K562 (cell line): ENCODE measurements at regions not wholly inside any gene's neighbourhood (a gene's known extent, or its start where the extent isn't known, plus 50 kb on each side); places are given as distances from the start of the nearest gene placed in this dataset.

Experiments
- JUND ChIP-seq, 2 experiments: IDR thresholded peaks; 2 replicates in 1 of 2; 3 replicates in 1 of 2; pipeline ENCODE4 v1.6.1; 2011; ENCODE audit warnings: borderline replicate concordance in 2 of 2, low read depth in 2 of 2, low read length in 2 of 2, improper control_type of control experiment in 1 of 2, missing biosample characterization in 1 of 2, missing genetic modification characterization in 1 of 2, missing genetic modification reagents in 1 of 2
- NFE2 ChIP-seq: IDR thresholded peaks from 2 replicates; pipeline ENCODE4 v1.6.1; 2014; ENCODE audit warnings: antibody characterized with exemption, low read depth
- SMAD4 ChIP-seq: fragments of 250-450 bp; sonication (Bioruptor Pico); conservative IDR thresholded peaks from 2 replicates; pipeline ENCODE4 v1.8.0; 2021; ENCODE audit warnings: inconsistent platforms, mild to moderate bottlenecking, moderate library complexity
- SMARCC2 ChIP-seq: fragments of 450-650 bp; IDR thresholded peaks from 2 replicates; pipeline ENCODE4 v1.6.1; 2017; ENCODE audit warnings: antibody characterized with exemption, moderate library complexity, mild to moderate bottlenecking, low read depth
- TCF7 ChIP-seq: sonication (generic); IDR thresholded peaks from 2 replicates; pipeline ENCODE4 v1.6.1; 2016; ENCODE audit warnings: antibody characterized with exemption, borderline replicate concordance
- ZNF274 ChIP-seq: IDR thresholded peaks from 2 replicates; pipeline ENCODE4 v1.6.1; 2011; ENCODE audit warnings: low read depth, mild to moderate bottlenecking, low read length, moderate library complexity, borderline replicate concordance
- TF ChIP-seq, protein P1 (sequence below), 3 experiments: IDR thresholded peaks in 2 of 3; conservative IDR thresholded peaks in 1 of 3; 2 replicates each; pipeline ENCODE4 v1.5.1; 2011 to 2012; ENCODE audit warnings: low read length in 3 of 3, mild to moderate bottlenecking in 3 of 3, control low read depth in 2 of 3, improper control_type of control experiment in 1 of 3, inconsistent platforms in 1 of 3, low read depth in 1 of 3, mixed read lengths in 1 of 3, moderate library complexity in 1 of 3; ENCODE audit not compliant: insufficient read depth in 2 of 3
- TF ChIP-seq, protein P2 (sequence below): fragments of 450-650 bp; IDR thresholded peaks from 2 replicates; pipeline ENCODE4 v1.6.1; 2014; ENCODE audit warnings: low read depth, mild to moderate bottlenecking, moderate library complexity, borderline replicate concordance
- TF ChIP-seq, protein P3 (sequence below): sonication (generic); formaldehyde crosslinking; IDR thresholded peaks from 2 replicates; pipeline ENCODE4 v1.4.0; 2020; ENCODE audit warnings: mild to moderate bottlenecking, missing genetic modification reagents
- TF ChIP-seq, protein P4 (sequence below): sonication (generic); formaldehyde crosslinking; IDR thresholded peaks from 2 replicates; pipeline ENCODE4 v1.8.0; 2022; ENCODE audit warnings: mild to moderate bottlenecking, low read depth, missing genetic modification reagents
- TF ChIP-seq, protein P5 (sequence below), 2 experiments: fragments of 200-800 bp in 1 of 2; sonication (Bioruptor generic) in 1 of 2; sonication (generic) in 1 of 2; formaldehyde crosslinking in 1 of 2; IDR thresholded peaks in 1 of 2; conservative IDR thresholded peaks in 1 of 2; 2 replicates each; pipeline versions ENCODE4 v1.5.0 to v1.6.1; 2016 to 2020; ENCODE audit warnings: missing compliant biosample characterization in 1 of 2, missing genetic modification characterization in 1 of 2, missing genetic modification reagents in 1 of 2

DNA sequence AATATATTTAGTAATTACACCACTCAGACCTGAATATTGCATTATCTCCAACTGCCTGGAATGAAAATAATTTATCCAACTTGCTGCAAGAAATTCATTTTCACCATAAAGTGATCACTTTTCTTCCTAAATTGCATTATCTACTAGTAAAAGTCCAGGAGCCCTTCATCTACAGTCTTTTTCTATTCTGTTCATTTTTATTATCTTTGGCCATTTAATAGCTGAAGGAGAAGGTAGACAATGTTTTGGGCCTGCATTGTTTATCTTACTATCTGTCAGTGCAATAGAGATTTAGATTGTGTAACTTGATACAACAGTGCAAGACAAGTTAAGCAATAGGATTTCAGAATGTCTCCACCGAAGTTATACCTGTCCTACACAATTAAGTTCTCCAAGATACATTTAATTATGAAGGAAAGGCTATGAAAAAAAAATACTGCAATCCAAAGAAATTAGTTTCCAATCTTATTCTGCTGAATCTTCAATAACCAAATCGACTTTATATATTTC is 1339.7 kb upstream of the CDH6 start:
- TF ChIP-seq SMAD4: no peak
- TF ChIP-seq NFE2: no peak
- TF ChIP-seq, protein P1, sequence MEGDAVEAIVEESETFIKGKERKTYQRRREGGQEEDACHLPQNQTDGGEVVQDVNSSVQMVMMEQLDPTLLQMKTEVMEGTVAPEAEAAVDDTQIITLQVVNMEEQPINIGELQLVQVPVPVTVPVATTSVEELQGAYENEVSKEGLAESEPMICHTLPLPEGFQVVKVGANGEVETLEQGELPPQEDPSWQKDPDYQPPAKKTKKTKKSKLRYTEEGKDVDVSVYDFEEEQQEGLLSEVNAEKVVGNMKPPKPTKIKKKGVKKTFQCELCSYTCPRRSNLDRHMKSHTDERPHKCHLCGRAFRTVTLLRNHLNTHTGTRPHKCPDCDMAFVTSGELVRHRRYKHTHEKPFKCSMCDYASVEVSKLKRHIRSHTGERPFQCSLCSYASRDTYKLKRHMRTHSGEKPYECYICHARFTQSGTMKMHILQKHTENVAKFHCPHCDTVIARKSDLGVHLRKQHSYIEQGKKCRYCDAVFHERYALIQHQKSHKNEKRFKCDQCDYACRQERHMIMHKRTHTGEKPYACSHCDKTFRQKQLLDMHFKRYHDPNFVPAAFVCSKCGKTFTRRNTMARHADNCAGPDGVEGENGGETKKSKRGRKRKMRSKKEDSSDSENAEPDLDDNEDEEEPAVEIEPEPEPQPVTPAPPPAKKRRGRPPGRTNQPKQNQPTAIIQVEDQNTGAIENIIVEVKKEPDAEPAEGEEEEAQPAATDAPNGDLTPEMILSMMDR (IDR thresholded peaks at IDR 0.05 in 2 of 3, conservative IDR thresholded peaks at IDR 0.05 in 1 of 3; ENCODE audit: insufficient read depth in 2 of 3, low read depth in 1 of 3, low read length in 3 of 3): no peak
- no peak for TF ChIP-seq TCF7
- TF ChIP-seq SMARCC2: no peak
- TF ChIP-seq, protein P2, sequence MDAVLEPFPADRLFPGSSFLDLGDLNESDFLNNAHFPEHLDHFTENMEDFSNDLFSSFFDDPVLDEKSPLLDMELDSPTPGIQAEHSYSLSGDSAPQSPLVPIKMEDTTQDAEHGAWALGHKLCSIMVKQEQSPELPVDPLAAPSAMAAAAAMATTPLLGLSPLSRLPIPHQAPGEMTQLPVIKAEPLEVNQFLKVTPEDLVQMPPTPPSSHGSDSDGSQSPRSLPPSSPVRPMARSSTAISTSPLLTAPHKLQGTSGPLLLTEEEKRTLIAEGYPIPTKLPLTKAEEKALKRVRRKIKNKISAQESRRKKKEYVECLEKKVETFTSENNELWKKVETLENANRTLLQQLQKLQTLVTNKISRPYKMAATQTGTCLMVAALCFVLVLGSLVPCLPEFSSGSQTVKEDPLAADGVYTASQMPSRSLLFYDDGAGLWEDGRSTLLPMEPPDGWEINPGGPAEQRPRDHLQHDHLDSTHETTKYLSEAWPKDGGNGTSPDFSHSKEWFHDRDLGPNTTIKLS: no peak
- TF ChIP-seq ZNF274: no peak
- TF ChIP-seq, protein P3, sequence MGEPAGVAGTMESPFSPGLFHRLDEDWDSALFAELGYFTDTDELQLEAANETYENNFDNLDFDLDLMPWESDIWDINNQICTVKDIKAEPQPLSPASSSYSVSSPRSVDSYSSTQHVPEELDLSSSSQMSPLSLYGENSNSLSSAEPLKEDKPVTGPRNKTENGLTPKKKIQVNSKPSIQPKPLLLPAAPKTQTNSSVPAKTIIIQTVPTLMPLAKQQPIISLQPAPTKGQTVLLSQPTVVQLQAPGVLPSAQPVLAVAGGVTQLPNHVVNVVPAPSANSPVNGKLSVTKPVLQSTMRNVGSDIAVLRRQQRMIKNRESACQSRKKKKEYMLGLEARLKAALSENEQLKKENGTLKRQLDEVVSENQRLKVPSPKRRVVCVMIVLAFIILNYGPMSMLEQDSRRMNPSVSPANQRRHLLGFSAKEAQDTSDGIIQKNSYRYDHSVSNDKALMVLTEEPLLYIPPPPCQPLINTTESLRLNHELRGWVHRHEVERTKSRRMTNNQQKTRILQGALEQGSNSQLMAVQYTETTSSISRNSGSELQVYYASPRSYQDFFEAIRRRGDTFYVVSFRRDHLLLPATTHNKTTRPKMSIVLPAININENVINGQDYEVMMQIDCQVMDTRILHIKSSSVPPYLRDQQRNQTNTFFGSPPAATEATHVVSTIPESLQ: no peak
- TF ChIP-seq, protein P4, sequence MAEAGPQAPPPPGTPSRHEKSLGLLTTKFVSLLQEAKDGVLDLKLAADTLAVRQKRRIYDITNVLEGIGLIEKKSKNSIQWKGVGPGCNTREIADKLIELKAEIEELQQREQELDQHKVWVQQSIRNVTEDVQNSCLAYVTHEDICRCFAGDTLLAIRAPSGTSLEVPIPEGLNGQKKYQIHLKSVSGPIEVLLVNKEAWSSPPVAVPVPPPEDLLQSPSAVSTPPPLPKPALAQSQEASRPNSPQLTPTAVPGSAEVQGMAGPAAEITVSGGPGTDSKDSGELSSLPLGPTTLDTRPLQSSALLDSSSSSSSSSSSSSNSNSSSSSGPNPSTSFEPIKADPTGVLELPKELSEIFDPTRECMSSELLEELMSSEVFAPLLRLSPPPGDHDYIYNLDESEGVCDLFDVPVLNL (CRISPR knock-in tag): no peak
- TF ChIP-seq, protein P5, sequence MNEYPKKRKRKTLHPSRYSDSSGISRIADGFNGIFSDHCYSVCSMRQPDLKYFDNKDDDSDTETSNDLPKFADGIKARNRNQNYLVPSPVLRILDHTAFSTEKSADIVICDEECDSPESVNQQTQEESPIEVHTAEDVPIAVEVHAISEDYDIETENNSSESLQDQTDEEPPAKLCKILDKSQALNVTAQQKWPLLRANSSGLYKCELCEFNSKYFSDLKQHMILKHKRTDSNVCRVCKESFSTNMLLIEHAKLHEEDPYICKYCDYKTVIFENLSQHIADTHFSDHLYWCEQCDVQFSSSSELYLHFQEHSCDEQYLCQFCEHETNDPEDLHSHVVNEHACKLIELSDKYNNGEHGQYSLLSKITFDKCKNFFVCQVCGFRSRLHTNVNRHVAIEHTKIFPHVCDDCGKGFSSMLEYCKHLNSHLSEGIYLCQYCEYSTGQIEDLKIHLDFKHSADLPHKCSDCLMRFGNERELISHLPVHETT (CRISPR knock-in tag; conservative IDR thresholded peaks at IDR 0.05 in 1 of 2, IDR thresholded peaks at IDR 0.05 in 1 of 2): no peak
- no peak for TF ChIP-seq JUND (IDR thresholded peaks at IDR 0.05; ENCODE audit: borderline replicate concordance, low read depth, low read length)
- TF ChIP-seq JUND (tag; IDR thresholded peaks at IDR 0.05; ENCODE audit: borderline replicate concordance, low read depth, low read length): no peak
